HepG2 (cell line): ENCODE measurements at regions not wholly inside any gene's neighbourhood (a gene's known extent, or its start where the extent isn't known, plus 50 kb on each side); places are given as distances from the start of the nearest gene placed in this dataset.

Experiments used
- CREB1 ChIP-seq, 2 experiments: fragments of 450-650 bp in 1 of 2; IDR thresholded peaks; 2 replicates each; pipeline ENCODE4 v1.6.1; 2016 to 2017; ENCODE audit warnings: control low read depth in 1 of 2, mild to moderate bottlenecking in 1 of 2, missing compliant biosample characterization in 1 of 2, missing genetic modification characterization in 1 of 2
- DNMT3B ChIP-seq: conservative IDR thresholded peaks from 2 replicates; pipeline ENCODE4 v1.6.1; 2016; ENCODE audit warnings: missing biosample characterization, control low read depth
- MAZ ChIP-seq, 2 experiments: sonication (generic) in 1 of 2; formaldehyde crosslinking in 1 of 2; IDR thresholded peaks; 2 replicates each; pipeline versions ENCODE4 v1.5.0 to v1.6.1; 2012 to 2020; ENCODE audit warnings: low read depth in 2 of 2, mild to moderate bottlenecking in 2 of 2, borderline replicate concordance in 1 of 2, improper control_type of control experiment in 1 of 2, low read length in 1 of 2, missing genetic modification reagents in 1 of 2, moderate library complexity in 1 of 2
- PHF21A ChIP-seq: sonication (generic); formaldehyde crosslinking; IDR thresholded peaks from 2 replicates; pipeline ENCODE4 v1.5.0; 2020; ENCODE audit warnings: mild to moderate bottlenecking, missing genetic modification reagents
- POLR2AphosphoS5 ChIP-seq: IDR thresholded peaks from 2 replicates; pipeline ENCODE4 v1.6.1; 2012; ENCODE audit warnings: low read depth, low read length
- ZNF776 ChIP-seq: sonication (generic); formaldehyde crosslinking; IDR thresholded peaks from 2 replicates; pipeline ENCODE4 v1.4.0; 2020; ENCODE audit warnings: mild to moderate bottlenecking, missing genetic modification reagents
- TF ChIP-seq, protein P1 (sequence below), 2 experiments: fragments of 450-650 bp in 1 of 2; sonication (generic) in 1 of 2; formaldehyde crosslinking; IDR thresholded peaks; 2 replicates each; pipeline versions ENCODE4 v1.5.0 to v1.8.0; 2020 to 2022; ENCODE audit warnings: mild to moderate bottlenecking in 1 of 2, missing genetic modification reagents in 1 of 2
- TF ChIP-seq, protein P2 (sequence below): fragments of 450-650 bp; IDR thresholded peaks from 2 replicates; pipeline ENCODE4 v1.6.1; 2017
- TF ChIP-seq, protein P3 (sequence below): sonication (generic); formaldehyde crosslinking; IDR thresholded peaks from 2 replicates; pipeline ENCODE4 v1.5.0; 2020; ENCODE audit warnings: mild to moderate bottlenecking, missing genetic modification reagents, moderate library complexity

DNA sequence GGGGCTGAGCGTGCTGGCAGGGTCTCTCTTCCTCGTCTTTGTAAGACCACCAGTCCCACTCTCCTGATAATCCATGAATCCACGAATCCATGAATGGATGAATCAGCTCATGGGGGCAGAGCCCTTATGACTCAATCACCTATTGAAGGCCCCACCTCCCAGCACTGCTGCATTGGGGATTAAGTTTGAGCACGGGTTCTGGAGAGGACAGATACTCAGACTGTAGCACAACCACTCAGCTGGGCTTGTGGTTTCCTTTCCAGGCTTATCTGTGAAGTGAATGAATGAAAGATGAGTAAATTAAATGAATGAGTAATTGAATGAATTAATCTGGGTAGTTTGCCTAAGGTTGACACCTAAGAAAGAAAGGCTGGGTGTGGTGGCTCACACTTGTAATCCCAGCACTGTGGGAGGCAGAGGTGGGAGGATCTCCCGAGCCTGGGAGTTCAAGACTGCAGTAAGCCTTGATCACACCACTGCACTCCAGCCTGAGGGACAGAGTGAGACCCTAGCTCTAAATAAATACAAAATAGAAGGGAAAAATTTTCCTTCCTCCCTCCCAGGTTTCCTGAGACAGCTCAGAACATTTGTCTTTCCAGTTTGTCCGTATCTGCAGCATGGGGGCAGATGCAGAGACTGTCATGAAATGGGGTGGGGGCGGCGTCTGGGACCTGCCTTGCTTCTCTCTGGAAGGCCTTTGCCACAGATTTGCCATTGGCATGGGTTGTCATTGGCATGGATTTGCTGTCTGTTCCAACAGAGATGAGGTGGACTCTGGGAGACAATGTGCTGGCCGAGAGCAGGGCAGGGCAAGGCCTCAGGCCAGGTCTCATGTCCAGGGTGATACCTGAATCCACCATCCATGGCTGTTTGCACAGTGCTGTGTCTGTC lies 187.7 kb upstream of the C1orf174 start:
- no peak for TF ChIP-seq DNMT3B (CRISPR knock-in tag)
- TF ChIP-seq MAZ (IDR thresholded peaks at IDR 0.05; ENCODE audit: borderline replicate concordance, low read depth, low read length) = no peak
- TF ChIP-seq MAZ (CRISPR knock-in tag; IDR thresholded peaks at IDR 0.05; ENCODE audit: low read depth) = no peak
- no peak for TF ChIP-seq POLR2AphosphoS5
- TF ChIP-seq, protein P1, sequence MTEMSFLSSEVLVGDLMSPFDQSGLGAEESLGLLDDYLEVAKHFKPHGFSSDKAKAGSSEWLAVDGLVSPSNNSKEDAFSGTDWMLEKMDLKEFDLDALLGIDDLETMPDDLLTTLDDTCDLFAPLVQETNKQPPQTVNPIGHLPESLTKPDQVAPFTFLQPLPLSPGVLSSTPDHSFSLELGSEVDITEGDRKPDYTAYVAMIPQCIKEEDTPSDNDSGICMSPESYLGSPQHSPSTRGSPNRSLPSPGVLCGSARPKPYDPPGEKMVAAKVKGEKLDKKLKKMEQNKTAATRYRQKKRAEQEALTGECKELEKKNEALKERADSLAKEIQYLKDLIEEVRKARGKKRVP (CRISPR knock-in tag; IDR thresholded peaks at IDR 0.05) = no peak
- TF ChIP-seq CREB1 (IDR thresholded peaks at IDR 0.05) = no peak
- TF ChIP-seq CREB1 (CRISPR knock-in tag; IDR thresholded peaks at IDR 0.05) = no peak
- no peak for TF ChIP-seq ZNF776 (CRISPR knock-in tag)
- TF ChIP-seq, protein P2, sequence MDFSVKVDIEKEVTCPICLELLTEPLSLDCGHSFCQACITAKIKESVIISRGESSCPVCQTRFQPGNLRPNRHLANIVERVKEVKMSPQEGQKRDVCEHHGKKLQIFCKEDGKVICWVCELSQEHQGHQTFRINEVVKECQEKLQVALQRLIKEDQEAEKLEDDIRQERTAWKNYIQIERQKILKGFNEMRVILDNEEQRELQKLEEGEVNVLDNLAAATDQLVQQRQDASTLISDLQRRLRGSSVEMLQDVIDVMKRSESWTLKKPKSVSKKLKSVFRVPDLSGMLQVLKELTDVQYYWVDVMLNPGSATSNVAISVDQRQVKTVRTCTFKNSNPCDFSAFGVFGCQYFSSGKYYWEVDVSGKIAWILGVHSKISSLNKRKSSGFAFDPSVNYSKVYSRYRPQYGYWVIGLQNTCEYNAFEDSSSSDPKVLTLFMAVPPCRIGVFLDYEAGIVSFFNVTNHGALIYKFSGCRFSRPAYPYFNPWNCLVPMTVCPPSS = no peak
- TF ChIP-seq, protein P3, sequence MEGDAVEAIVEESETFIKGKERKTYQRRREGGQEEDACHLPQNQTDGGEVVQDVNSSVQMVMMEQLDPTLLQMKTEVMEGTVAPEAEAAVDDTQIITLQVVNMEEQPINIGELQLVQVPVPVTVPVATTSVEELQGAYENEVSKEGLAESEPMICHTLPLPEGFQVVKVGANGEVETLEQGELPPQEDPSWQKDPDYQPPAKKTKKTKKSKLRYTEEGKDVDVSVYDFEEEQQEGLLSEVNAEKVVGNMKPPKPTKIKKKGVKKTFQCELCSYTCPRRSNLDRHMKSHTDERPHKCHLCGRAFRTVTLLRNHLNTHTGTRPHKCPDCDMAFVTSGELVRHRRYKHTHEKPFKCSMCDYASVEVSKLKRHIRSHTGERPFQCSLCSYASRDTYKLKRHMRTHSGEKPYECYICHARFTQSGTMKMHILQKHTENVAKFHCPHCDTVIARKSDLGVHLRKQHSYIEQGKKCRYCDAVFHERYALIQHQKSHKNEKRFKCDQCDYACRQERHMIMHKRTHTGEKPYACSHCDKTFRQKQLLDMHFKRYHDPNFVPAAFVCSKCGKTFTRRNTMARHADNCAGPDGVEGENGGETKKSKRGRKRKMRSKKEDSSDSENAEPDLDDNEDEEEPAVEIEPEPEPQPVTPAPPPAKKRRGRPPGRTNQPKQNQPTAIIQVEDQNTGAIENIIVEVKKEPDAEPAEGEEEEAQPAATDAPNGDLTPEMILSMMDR = no peak
- no peak for TF ChIP-seq PHF21A (CRISPR knock-in tag)
